H1 (cell line): ENCODE measurements at regions not wholly inside any gene's neighbourhood (a gene's known extent, or its start where the extent isn't known, plus 50 kb on each side); places are given as distances from the start of the nearest gene placed in this dataset.

Experiments
- CHD7 ChIP-seq: fragments of 300-600 bp; sonication (generic); IDR thresholded peaks from 2 replicates; pipeline ENCODE4 v1.7.1; 2012; ENCODE audit warnings: low read length, moderate library complexity, mild to moderate bottlenecking, inconsistent platforms; ENCODE audit not compliant: insufficient replicate concordance

- no peak for TF ChIP-seq CHD7
These were observed 85.9 kb downstream of the PSMG1 start (continued) for GRCh38 chr21:39097335-39097861.
